ENCODE measurements at regions not wholly inside any gene's neighbourhood (a gene's known extent, or its start where the extent isn't known, plus 50 kb on each side); places are given as distances from the start of the nearest gene placed in this dataset.
"Not testable (repeated sequence)": the region's sequence is repeated elsewhere in the genome, so short reads cannot be mapped to it uniquely, and the experiment has no call there.

DNA sequence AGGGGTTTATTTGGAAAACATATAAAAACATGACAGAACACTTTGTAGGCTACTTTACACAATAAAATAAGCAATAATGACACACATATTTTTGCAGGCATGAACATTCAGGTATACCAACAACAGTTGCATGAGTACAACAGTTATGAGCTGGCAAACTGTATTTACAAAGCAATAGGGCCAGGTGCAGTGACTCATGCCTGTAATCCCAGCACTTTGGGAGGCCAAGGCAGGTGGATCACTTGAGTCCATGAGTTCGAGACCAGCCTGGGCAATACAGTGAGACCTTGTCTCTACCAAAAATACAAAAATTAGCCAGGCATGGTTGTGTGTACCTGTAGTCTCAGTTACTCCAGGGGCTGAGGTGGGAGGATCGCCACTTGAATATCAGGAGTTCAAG lies 101.1 kb downstream of the BMP4 start:
- DNase-seq: no peak

DNA sequence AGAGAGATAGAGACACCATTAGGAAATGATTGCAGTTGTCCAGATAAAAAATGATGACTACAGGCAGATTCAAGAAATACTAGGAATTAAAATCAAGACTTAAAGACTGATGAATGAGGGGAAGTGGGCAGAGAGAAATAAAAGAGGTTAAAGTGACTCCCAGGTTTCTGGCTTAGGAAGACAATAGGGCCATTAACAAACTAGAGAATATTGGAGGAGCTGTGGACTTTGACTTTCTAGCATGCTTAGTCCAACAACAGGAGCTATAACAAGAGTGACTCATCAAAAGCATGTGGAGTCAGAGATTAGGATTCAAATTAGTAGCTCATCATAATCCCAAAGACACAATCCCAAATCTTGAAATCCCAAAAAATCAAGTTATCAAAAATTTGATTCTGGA lies 101.5 kb downstream of the BMP4 start:
- no peak for DNase-seq

DNA sequence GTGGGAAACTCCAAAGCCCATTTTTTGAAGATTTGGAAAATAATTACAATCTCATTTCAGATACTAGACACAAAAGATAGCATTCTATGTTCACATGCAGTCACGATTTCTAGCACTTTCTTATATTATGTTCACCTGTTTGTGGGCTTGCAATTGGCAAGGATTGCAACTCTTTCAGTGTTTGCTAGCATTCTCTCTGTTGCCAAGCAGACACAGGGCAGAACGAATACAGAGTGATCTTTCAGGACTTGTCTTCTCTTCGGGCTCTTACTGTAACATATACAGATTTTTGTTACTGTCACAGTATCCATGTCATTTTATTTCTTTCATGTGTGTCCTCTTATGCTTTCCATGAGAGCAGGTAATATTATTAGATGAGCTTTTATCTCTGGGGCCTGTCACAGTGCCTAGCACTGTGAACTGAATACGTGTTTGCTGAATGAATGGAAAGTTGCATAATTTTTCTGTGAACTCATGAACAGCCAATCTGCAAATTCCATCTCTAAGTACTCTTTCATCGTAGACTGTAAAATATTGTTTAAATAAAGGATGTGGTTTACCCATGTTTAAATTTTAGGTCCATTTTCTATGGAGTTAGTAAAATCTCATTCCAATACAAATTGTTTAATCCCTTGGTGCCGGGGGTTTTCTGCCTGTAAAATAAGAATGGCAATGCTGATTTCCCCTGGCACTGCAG lies 105.1 kb downstream of the BMP4 start:
- no peak for DNase-seq

DNA sequence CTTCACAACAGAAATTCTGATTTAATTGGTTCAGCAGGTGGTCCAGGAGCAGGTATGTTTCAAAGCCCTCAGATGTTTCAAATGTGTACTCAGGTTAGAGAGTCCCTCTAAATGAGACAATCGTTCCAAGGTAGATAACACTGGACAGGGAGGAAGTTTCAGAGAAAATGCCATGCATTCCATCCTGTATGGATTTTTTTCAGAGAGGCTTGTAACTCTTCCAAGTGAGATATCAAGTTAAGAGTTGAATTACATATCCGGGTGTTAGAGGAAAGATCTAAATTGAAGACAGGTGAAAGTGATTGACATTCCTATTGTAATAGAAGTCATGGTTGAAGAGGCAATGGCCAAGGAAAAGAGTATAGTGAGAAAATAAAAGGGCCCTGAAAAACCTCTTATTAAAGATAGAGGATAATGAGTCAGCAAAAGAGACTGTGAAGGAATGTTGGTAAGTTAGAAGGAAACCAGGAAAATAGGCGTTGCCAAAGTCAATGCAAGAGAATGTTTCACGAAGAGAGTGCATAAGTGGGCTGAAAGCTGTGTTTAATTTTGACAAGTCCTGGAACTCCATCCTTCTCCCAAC lies 105.8 kb downstream of the BMP4 start:
- no peak for DNase-seq

DNA sequence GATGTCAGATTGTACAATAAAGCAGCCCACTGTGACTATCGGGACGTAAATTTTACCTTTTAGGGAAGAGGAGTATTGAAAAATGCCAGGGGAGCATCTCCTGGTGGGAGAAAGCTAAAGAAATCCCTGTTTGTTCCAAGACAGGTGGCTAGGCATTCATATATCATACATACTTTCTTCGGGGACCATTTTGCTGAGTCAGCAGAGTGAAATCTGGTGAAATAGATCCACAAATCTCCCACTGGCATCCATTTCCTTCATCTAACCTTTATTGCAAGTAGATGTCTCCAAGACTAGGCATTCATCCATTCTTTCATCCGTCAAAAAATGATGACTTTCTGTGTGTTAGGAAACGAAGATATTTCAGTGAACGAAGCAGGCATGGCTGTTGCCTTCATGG lies 107.1 kb downstream of the BMP4 start:
- DNase-seq: no peak

DNA sequence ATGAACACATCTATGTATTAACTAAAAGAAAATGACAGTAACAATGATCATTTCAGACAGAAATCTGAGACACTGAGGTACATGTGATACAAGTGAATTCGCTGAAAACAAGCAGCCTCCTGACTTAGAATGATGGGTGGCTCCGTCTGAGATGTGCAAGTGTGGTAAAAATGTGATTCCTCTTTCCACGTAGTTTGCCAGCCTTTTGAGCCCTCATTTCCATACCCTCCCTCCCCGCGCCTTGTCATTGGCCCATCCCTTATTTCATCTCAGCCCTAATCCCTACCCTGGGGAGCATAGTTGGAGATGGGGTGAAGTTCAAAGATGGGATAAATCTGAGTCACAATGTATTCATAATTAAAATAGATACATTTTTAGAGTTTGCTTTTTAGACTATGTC lies 107.8 kb downstream of the BMP4 start:
- no peak for DNase-seq

DNA sequence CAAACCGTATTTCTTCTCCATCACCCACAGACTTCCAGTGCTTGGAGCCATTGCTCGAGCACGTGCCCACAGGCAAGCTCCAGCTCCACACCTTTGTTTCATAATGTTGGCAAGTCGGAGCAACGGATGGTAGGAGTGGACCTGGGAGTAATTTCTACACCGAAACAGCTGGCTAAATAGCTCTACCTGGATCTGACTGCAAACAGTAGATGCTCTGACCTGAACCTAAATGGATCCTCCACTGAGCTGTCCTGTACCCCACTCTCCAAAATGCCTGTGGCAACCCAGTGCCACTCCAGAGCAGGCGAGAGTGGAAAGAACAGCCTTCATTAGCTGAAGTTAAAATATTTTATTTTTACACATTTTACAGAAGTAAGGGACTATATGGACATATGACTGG lies 108.7 kb downstream of the BMP4 start:
- no peak for DNase-seq

DNA sequence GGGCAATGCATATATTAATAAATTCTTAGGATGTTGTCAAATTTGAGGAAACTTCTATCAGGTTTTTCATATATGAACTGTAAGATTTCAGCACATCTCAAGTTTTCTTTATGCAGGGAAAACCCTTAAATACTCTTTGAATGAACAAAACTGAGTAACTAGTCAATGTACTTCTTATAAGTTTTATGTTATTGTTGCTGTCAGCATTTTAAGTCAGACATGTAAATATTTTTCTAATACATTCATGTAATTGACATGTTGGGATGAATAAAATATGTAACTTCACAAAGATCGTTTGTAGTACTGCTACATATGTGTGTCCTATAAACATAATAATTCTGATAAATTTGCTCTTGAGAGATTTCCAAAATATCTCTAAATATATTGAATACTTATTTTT lies 109.6 kb downstream of the BMP4 start:
- DNase-seq: no peak

DNA sequence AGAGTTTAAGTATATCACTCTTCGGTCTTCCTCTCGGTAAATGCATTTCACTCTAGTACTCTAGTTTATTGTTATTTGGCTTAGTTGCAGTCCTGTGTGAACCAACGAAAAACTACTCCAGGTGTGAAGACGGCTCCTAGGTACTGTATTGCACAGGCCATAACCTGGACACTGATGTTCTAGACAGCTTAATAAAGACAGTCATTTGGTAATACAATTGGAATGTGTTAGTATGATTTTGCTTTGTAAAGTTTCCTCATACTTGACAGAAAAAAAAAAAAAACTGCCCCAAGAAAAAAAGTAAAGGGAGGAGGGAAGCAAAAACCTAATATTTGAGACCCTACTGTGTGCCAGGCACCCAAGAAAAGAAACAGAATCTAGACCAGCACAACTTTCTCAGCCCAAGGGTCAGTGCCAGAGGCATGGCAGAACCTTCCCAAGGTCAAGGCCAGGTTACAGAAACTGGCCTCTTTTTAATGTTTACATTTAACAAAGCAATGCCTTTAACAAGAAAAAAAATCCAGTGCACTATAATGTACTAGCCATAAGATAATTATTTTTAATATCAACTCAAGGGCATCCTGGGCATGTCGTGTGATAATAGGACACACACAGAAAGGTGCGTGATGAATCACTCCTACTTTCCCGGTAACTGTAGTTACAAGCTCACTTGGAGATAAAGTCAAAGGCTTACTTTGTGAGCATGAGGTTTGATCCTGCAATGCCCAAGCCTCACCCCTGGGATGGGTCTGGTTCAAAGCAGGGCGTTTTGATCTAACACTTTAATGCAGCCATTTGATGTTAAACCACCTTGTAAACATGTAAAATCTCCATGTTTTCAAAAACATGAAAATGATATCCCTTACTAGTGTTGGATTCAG lies 110.6 kb downstream of the BMP4 start:
- DNase-seq: no peak

DNA sequence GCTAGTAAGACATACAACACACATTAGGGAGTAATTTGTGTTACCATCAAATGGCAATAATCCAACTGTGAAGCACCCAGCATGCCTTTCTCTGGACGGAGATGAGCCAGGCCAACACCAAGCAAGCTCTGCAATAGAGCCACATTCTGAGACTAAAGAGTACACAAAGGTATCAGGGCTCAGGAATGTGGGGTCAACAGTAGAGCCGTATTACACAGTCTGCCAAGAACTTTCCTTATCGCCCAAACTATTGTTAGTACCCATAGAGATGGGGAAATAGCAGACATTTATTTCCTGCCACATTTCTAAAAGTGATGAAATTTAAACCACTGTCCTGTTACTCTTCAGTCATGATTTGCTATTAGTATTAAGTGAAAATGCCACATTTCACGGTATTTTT lies 113.7 kb downstream of the BMP4 start:
- DNase-seq: no peak

DNA sequence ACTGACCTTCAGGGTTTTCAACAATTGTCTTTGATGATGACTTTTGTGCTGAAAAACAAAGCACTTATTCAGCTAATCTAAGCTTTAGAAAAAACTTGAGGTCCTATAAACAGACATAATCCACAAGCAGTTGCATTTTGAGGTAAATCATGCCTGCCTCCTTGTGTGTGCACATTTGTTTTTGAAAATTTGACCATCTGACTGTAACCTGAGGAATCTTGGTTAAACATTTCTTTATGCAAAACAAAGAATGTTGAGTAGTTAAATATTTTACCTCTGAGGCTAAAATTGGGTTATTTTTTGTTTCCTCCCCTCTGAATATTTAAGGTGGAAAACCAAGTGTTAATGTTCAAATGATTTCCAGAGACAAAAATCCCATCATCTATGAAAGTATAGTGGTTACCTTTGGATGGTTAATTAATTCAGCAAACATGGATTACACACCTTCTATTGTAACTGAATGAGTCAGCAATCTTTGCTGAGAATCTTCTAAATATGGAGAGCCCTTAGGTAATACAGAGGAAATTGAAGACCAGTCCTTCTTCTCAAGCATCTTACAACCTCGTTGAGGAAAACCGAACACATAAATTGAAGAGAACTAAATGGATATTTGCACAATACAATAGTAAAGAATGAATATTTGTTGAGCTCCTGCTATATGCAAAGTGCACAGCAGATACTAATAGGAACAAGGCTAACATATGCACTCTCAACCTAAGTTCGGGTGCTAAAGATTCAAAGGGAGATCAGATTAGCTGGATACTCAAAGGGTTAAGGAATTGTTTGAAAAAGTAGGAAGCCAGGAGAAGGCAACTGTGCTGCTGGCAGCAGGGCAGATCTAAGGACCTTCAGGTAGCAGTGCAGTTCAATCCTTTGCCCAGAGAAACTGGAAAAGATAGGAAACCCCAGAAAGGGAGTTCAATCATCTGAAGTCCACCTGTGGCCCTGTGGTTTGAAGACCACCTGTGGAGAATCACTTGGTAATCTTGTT lies 115.2 kb downstream of the BMP4 start:
- no peak for DNase-seq

DNA sequence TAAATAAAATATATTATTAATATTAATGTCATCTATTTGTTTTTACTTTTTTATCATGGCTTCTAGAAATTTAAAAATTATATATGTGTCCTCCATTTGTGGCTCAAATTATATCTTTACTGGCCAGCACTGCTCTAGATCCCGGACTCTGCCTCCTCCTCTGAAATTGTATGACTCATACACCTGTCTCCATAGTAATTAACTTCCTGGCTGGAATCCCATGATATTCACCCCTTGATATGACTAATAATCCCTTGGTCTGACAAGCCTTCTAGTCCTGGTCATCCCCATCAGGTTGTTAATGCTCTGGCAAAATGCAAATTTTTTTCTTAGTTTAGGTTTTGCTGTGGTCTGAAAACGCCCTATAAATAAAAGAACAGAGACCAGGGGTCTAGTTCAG lies 116.2 kb downstream of the BMP4 start:
- DNase-seq: no peak

DNA sequence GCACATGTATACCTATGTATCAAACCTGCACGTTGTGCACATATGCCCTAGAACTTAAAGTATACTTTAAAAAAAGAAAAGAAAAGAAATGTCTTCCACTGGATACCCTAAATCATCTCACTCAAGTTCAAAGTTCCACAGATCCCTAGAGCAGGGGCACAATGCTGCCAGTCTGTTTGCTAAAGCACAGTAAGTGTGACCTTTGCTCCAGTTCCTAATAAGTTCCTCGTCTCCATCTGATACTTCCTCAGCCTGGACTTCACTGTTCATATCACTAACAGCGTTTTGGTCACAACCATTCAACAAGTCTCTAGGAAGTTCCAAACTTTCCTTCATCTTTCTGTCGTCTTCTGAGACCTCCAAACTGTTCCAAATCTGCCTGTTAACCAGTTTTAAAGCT lies 118.3 kb downstream of the BMP4 start:
- no peak for DNase-seq

DNA sequence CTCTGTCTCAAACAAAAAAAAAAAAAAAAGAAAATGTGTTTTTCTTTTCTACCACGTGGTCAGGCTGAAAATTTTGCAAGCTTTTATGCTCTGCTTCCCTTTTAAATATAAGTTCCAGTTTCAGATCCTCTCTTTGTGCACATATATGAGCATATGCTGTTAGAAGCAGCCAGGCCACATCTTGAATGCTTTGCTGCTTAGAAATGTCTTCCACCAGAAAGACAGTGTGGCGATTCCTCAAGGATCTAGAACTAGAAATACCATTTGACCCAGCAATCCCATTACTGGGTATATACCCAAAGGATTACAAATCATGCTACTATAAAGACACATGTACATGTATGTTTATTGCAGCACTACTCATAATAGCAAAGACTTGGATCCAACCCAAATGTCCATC lies 119.0 kb downstream of the BMP4 start:
- DNase-seq: not testable (repeated sequence)

DNA sequence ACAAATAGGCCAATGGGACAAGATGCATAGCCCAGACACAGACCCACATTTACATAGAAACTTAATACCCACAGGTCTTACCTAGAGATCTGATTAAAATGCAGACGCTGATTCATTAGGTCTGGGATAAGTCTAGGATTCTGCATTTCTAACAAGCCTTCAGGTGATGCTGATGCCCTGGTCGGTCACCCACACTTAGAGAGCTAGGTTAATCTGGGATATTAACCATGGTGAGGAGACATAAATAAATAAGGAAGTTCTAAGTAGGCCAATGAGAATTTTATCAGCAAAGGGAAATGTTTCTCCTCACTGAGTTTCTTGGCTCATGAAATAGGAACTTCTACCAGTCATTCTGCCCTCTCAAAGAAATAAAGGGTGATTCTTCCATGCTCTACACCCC lies 120.1 kb downstream of the BMP4 start:
- no peak for DNase-seq

DNA sequence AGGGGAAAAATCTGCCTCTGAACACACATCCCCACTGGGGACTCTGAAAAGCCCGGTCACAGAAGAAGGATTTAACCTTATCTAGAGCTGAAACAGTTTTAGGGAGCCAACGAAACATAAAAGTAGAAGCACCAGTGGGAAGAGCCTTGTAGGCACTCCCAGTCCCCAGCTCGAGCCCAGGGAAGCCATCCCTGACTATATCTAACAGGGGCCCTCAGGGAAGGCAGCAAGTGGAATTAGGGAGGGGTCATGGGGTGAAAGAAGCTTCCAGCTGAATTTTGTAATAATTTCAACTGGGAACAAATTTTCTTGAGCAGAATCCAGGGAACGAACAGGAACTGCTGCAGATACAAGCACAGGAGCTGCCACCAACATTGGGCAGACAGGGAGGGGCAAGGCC lies 127.8 kb downstream of the BMP4 start:
- no peak for DNase-seq

DNA sequence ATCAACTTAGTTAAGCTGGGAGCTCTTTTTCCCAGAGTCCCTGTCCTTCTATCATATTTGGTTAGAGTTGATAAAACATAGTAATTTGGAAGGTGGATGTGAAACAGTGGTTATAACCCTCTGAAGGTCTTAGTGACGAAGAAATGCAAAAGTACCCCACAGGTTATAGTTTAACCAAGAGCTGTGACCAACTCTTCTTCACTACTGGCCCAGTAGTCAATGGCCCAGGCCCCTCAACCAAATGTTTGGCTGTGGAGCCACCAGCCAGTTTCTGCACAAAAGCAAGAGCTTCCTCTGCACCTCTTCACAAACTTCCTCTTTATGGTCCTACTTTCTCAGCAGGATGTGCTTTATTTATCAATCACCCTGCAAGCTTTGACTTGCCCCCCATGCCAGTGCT lies 132.6 kb downstream of the BMP4 start:
- DNase-seq: no peak

DNA sequence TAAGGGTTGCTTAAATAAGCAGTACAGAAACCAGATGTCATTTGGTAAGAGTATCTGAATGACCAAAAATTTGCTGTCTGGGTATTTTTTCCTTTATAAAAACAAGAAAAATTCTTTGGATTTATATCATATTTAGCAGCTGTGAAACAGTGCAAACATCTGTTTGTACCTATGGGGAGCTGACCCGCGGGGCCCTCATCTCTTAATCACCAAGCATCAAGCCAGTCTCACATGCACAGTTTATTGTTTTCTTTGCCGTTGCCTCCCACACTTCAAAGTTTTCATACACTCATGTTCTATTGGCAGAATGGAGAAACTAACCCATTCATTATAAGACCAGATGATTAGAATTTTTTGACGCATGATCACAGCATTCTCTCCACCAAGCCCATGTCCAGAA lies 142.2 kb downstream of the BMP4 start:
- DNase-seq: no peak

DNA sequence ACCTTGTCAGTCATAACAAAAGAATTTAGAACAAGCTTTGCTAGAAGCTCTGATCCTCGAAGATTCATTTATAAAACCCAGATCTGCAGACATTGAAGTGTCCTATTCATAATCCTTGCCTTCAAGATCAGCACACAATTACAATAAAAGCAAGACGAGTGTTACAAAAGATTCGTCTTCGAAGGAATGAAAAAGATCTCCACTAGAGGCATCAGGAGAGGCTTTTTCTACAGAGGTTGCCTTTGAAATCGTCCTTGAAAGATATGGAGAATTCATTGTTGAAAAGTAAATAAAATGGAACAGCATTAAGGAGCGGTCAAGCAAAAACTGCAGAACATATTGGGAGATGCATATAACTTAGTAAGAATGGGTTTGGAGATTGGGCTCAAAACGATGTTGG lies 146.4 kb downstream of the BMP4 start:
- no peak for DNase-seq

DNA sequence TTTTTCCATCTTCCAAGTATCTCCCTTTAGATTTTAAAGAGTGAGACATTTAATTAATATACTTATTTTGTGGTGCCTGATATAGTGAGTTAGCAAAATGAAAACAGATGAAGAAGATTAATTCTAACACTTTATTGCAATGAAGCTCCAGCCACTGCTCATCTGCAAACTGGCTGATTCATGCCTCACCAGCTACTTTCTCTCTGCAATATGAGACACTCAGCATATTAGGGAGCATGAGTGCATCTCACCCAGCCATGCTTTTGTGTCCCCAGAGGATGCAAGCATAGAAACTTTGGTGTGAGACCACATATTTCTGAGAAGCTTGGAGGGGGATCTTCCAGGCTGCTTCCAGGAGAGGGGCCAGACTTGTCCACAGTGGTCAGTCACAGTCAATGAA lies 148.6 kb downstream of the BMP4 start:
- no peak for DNase-seq

DNA sequence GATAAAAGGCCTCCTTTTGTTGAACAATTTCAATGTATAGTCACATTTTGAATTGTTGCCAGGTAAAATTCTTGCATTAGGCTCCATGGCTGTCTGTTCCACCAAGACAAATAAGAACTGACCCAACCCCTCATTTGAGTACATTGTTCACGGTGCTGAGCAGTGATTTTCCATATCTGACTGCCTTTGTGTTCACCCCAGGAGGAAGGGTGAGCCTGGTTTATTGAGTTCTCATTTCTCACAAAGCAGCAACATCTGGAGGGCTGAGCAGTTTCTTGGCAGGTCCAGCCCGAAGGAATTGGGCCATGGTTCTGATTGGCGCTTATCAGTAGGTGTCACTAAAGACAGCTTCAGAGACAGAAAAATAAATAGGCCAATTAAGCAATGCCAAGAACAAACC lies 149.1 kb downstream of the BMP4 start:
- DNase-seq: no peak

DNA sequence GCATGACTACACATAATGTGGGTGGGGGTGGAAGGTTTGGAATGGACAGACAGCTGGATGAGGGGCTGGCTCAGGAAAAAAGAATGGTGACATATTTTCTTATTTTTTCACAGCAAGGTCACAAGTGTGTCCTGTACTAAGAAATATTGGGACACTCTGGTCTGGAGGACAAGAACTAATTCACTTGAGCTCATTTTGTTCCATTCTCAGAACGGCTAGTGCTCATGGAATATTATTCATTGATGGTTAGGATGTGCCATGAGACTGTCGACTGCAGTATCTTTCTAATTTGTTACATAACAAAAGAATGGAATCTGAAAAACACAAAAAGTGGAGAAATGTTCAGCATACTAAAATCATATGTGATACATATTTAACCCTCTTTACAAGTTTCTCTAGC lies 149.5 kb downstream of the BMP4 start:
- DNase-seq: no peak

DNA sequence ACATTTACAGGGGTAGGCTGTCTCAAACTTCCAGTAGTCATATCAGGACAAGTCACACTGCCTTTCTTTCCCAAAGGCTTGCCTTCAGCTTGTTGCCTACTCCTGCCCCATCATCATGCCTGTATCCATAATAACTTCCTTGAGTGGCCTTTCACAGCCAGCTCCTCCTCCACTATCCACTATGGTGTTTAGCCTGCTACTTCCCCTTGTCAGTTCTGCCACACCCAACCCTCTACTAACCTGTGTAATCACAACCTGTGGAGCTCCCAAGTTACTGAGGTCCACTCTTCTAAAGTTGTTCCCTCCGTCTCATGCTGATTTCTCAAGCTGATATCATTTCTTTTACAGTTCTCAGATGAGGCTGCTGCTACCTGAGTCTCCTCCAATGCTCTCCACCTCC lies 159.9 kb downstream of the BMP4 start:
- DNase-seq: no peak
